Right lobe of liver (tissue), 6 donors: ENCODE measurements at regions not wholly inside any gene's neighbourhood (a gene's known extent, or its start where the extent isn't known, plus 50 kb on each side); places are given as distances from the start of the nearest gene placed in this dataset.
A peak's percentile ranks its signal among the peaks of the same experiment; 100 is the strongest.
"Not testable (repeated sequence)": the region's sequence is repeated elsewhere in the genome, so short reads cannot be mapped to it uniquely, and the experiment has no call there.

Experiments
- ATAC-seq, 4 donors: fragments of 200-7000 bp; cut with Tn5 transposase; one replicate each; pipeline ENCODE4 v1.9.1; 2020; ENCODE audit warnings: mild to moderate bottlenecking in 4 of 4, moderate library complexity in 4 of 4
- DNase-seq, 3 donors: peaks; one replicate each; pipeline ENCODE4 v3.0.0-alpha.2; 2020
- H3K27ac ChIP-seq, 3 donors: fragments of 200-600 bp; one replicate each; pipeline ENCODE4 v1.8.0; 2022
- H3K27me3 ChIP-seq, 2 donors: fragments of 200-600 bp; one replicate each; pipeline ENCODE4 v1.8.0; 2022
- H3K36me3 ChIP-seq, 4 donors: fragments of 200-600 bp; sonication (generic) in 1 of 4; one replicate each; pipeline versions ENCODE4 v1.5.1 to v1.8.0; 2017 to 2022; ENCODE audit warnings: control low read depth in 1 of 4
- H3K4me1 ChIP-seq, 4 donors: fragments of 200-600 bp; sonication (generic) in 1 of 4; one replicate each; pipeline versions ENCODE4 v1.5.1 to v1.8.0; 2017 to 2022; ENCODE audit warnings: control low read depth in 1 of 4
- H3K4me3 ChIP-seq, 3 donors: fragments of 200-600 bp; one replicate each; pipeline ENCODE4 v1.8.0; 2022
- H3K9me3 ChIP-seq, 4 donors: fragments of 200-600 bp; sonication (generic) in 1 of 4; one replicate each; pipeline versions ENCODE4 v1.5.1 to v1.8.0; 2017 to 2022; ENCODE audit warnings: control low read depth in 1 of 4
- POLR2A ChIP-seq: fragments of 450-650 bp; IDR thresholded peaks from one replicate; pipeline ENCODE4 v1.6.1; 2017; ENCODE audit warnings: antibody characterized with exemption, mild to moderate bottlenecking
- WGBS: methylation state at CpG from one replicate; pipeline ENCODE4 v1.1.6; 2018; ENCODE audit warnings: low coverage, low lambda C conversion rate; ENCODE audit not compliant: insufficient coverage; ENCODE audit errors: missing lambda C conversion rate; 5-methylcytosine and 5-hydroxymethylcytosine counted together
- intact Hi-C, 2 donors: fragments of 100-400 bp; cut with DNase I; formaldehyde crosslinking; loops; one replicate each; pipeline versions ENCODE4 v1.11.2 to v1.14.1; 2022
- donor health status: DM: no; HTN: yes; CAD: no.
- donor health status: DM: no; HTN: no; CAD: no.
- donor health status: DM: no; HTN: no; CAD: no.
- donor health status: DM: no; HTN: yes; CAD: no.
- donor health status: DM: no; HTN: yes; CAD: no.

DNA sequence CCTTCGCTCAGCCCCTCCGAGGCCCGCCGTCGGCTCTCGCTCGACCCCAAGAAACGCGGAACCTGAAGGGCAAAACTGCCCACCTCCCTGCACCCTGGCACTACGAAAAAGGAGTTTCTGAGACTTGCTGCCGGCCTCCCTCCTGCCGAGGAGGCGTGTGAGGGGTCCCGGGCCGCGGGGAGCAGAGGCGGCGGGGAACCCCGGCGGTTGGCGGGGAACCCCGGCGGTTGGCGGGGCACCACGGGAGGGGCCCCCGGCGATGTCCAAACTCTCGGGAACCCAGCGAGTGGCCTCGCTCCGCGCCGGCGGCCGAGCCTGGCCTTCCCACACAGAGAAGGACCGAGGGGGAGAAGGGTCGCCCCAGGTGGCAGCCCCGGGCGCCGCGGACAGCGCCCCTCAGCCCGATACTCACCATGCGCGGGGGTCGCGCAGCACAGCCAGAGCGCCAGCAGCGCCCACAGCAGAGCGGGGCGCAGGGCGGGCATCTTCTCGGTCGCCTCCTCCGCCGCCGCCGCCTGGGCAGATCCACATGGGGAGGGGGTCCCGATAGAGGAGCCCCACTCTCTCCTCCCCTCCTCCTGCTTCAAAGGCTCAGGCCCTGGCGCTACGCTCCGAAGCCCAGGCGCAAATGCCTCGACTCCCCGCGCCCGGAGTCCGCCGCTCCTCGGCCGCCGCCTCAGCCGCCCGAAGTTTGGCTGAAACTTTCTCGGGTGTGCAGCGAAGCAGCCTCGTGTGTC is 69.4 kb upstream of the NUDT4B start:
- 2% methylated on average over 7 of the region's 77 CpGs for WGBS

DNA sequence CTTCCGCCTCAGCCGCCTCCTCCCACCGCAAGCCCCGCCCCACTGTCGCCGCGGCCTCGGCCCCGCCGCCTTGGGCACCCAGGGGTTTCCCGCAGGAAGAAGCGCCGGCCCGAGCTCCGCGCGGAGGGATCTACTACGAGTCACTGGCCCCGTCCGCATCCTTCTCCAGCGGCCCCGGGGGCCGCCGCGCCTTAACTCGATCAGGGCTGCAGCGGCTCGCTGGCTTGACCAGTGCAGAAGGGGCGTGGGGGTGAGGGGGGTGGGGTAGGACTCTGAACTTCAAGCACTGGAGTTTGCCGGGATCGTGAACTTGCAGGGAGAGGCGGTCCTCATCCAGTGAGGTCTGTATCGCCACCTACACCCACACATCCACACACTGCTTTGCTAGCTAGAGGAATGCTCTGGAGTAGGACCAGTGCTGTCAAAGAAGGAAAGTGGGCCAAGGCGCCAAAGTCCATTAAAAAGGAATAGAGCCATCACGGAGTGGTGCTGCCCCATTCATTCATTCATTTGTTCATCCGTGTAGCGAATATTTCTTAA is 68.7 kb upstream of the NUDT4B start:
- H3K27ac ChIP-seq, result not testable (repeated sequence)

More for the DNA sequence above, 69.4 kb upstream of the NUDT4B start:
- Histone ChIP-seq H3K4me3 (peak overlapping the region in 1 of 3 donors; percentile 64), H3K27ac (peak overlapping the region in 1 of 3 donors; percentile 67)
- H3K36me3 ChIP-seq, H3K9me3 ChIP-seq, intact Hi-C loops, H3K27me3 ChIP-seq, H3K4me1 ChIP-seq: not testable (repeated sequence)
- DNase-seq, result peak in 2 of 3 donors; percentile 48 to 71
- peak in 2 of 4 donors; percentile 42 to 67 for ATAC-seq
- TF ChIP-seq POLR2A, result peak; percentile 70

DNA sequence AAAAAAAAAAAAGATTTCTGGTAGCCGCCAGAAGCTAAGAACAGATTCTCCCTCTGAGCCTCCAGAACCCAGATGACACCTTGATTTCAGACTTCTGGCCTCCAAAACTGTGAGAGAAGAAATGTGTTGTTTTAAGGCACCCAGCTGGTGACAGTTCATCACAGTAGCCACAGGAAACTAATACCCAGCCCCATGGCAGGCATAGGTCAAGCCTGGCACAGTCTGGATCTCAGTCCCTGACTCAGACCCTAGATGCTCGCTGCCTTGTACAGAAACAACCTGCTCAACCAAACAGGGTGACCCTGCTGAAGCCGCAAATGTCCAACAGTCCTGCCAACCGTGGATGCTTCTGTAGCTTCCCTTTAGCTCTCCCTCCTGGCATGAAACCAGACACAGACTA is 61.8 kb upstream of the NUDT4B start:
- no CpG with 5 or more reads among the region's 4 CpGs for WGBS
- ATAC-seq, DNase-seq: not testable (repeated sequence)

More for the DNA sequence above, 68.7 kb upstream of the NUDT4B start:
- 0% methylated on average over 1 of the region's 37 CpGs for WGBS
- H3K36me3 ChIP-seq, H3K9me3 ChIP-seq, DNase-seq, intact Hi-C loops, H3K4me1 ChIP-seq, H3K27me3 ChIP-seq: not testable (repeated sequence)
- H3K4me3 ChIP-seq, result peak overlapping the region in 1 of 3 donors; percentile 64
- peak; percentile 83 to 94 (median 86) for ATAC-seq

DNA sequence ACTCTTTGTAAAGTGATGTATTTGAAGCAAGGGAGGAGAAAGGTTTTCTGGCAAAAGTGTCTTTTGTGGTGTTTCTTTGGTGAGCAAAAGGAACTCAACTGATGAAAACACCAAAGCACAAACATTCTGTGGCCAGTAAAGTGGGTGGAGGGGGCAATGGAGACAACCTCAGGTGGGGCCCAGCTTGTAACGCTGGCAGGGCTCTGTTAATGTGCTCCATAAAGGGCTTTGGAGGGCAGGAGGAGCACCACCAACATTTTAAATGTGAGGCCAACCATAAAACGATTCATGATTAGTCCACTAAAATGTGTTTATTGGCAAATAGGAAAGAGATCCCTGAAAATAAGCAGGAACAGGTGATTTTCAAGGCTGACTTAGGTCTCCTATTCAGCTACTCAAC is 61.2 kb upstream of the NUDT4B start:
- H3K36me3 ChIP-seq, H3K4me3 ChIP-seq, DNase-seq, ATAC-seq, H3K4me1 ChIP-seq, H3K27me3 ChIP-seq, intact Hi-C loops, H3K27ac ChIP-seq, H3K9me3 ChIP-seq: not testable (repeated sequence)
- WGBS, result no CpG with 5 or more reads among the region's 2 CpGs

More for the DNA sequence above, 61.8 kb upstream of the NUDT4B start:
- H3K36me3 ChIP-seq, H3K27me3 ChIP-seq, H3K9me3 ChIP-seq, intact Hi-C loops, H3K4me3 ChIP-seq, H3K27ac ChIP-seq, H3K4me1 ChIP-seq: not testable (repeated sequence)
